WTC11 (cell line): ENCODE measurements at regions not wholly inside any gene's neighbourhood (a gene's known extent, or its start where the extent isn't known, plus 50 kb on each side); places are given as distances from the start of the nearest gene placed in this dataset.

Experiments
- ATAC-seq: fragments of 200-7000 bp; cut with Tn5 transposase; 2 replicates; pipeline ENCODE4 v1.10.0; 2021; ENCODE audit warnings: mild to moderate bottlenecking, moderate library complexity
- CTCF ChIA-PET: fragments of 300-600 bp; sonication (Branson Sonifier 250); formaldehyde crosslinking; loops from one replicate; lab custom pipeline; 2021; ENCODE audit warnings: antibody characterized with exemption; lab: Charles Lee
- POLR2A ChIA-PET: fragments of 350-600 bp; sonication (Branson Sonifier 250); formaldehyde crosslinking; loops from one replicate; lab custom pipeline; 2021; ENCODE audit warnings: antibody characterized with exemption; lab: Charles Lee
- DNase-seq: peaks from one replicate; pipeline ENCODE4 v3.0.0; 2021; ENCODE audit warnings: low spot score
- H3K27ac Mint-ChIP-seq: 2 replicates; pipeline ENCODE4 v1.8.0; 2021; ENCODE audit warnings: mixed read lengths
- H3K27me3 Mint-ChIP-seq: 2 replicates; pipeline ENCODE4 v1.8.0; 2021; ENCODE audit warnings: low read depth, mild to moderate bottlenecking, moderate library complexity, mixed read lengths
- H3K36me3 Mint-ChIP-seq: 2 replicates; pipeline ENCODE4 v1.8.0; 2021; ENCODE audit warnings: mixed read lengths
- H3K4me1 Mint-ChIP-seq: 2 replicates; pipeline ENCODE4 v1.8.0; 2022; ENCODE audit warnings: mixed read lengths
- H3K4me3 Mint-ChIP-seq: 2 replicates; pipeline ENCODE4 v1.8.0; 2021; ENCODE audit warnings: mild to moderate bottlenecking, moderate library complexity, mixed read lengths
- H3K9me3 Mint-ChIP-seq: 2 replicates; pipeline ENCODE4 v1.8.0; 2021; ENCODE audit warnings: mixed read lengths
- ATF1 ChIP-seq: sonication (generic); formaldehyde crosslinking; IDR thresholded peaks from 2 replicates; pipeline ENCODE4 v1.8.1; 2023; ENCODE audit warnings: mild to moderate bottlenecking, moderate library complexity, missing genetic modification reagents
- CREM ChIP-seq: sonication (generic); formaldehyde crosslinking; IDR thresholded peaks from 2 replicates; pipeline ENCODE4 v1.8.1; 2022; ENCODE audit warnings: mild to moderate bottlenecking, missing genetic modification reagents, moderate library complexity
- ELF4 ChIP-seq: sonication (generic); formaldehyde crosslinking; IDR thresholded peaks from 2 replicates; pipeline ENCODE4 v1.8.1; 2022; ENCODE audit warnings: low read depth, mild to moderate bottlenecking, moderate library complexity, missing genetic modification reagents
- ETV6 ChIP-seq: sonication (generic); formaldehyde crosslinking; IDR thresholded peaks from 2 replicates; pipeline ENCODE4 v1.8.1; 2022; ENCODE audit warnings: mild to moderate bottlenecking, missing genetic modification reagents
- FOXK1 ChIP-seq: sonication (generic); formaldehyde crosslinking; IDR thresholded peaks from 2 replicates; pipeline ENCODE4 v1.8.0; 2022; ENCODE audit warnings: mild to moderate bottlenecking, moderate library complexity, missing genetic modification reagents
- IRF2 ChIP-seq: sonication (generic); formaldehyde crosslinking; IDR thresholded peaks from 2 replicates; pipeline ENCODE4 v1.8.0; 2022; ENCODE audit warnings: low read depth, missing genetic modification reagents, borderline replicate concordance
- MXD4 ChIP-seq: fragments of 250-450 bp; sonication (Bioruptor Pico); IDR thresholded peaks from 2 replicates; pipeline ENCODE4 v1.8.0; 2021; ENCODE audit warnings: mild to moderate bottlenecking, moderate library complexity, borderline replicate concordance
- MYBL2 ChIP-seq: sonication (generic); formaldehyde crosslinking; IDR thresholded peaks from 2 replicates; pipeline ENCODE4 v1.8.1; 2023; ENCODE audit warnings: mild to moderate bottlenecking, moderate library complexity, missing genetic modification reagents
- ZNF219 ChIP-seq: sonication (generic); formaldehyde crosslinking; IDR thresholded peaks from 2 replicates; pipeline ENCODE4 v1.8.0; 2023; ENCODE audit warnings: missing genetic modification reagents, mild to moderate bottlenecking, borderline replicate concordance
- ZNF263 ChIP-seq: sonication (generic); formaldehyde crosslinking; IDR thresholded peaks from 2 replicates; pipeline ENCODE4 v1.8.1; 2022; ENCODE audit warnings: low read depth, mild to moderate bottlenecking, moderate library complexity, missing genetic modification reagents
- ZNF317 ChIP-seq: sonication (generic); formaldehyde crosslinking; IDR thresholded peaks from 2 replicates; pipeline ENCODE4 v1.8.1; 2023; ENCODE audit warnings: low read depth, mild to moderate bottlenecking, moderate library complexity, missing genetic modification reagents, borderline replicate concordance
- ZNF671 ChIP-seq: fragments of 250-450 bp; sonication (Bioruptor Pico); IDR thresholded peaks from 2 replicates; pipeline ENCODE4 v1.8.0; 2021; ENCODE audit warnings: mild to moderate bottlenecking
- TF ChIP-seq, protein P1 (sequence below): fragments of 250-450 bp; sonication (Bioruptor Pico); IDR thresholded peaks from 2 replicates; pipeline ENCODE4 v1.9.0; 2021; ENCODE audit warnings: mild to moderate bottlenecking
- TF ChIP-seq, protein P2 (sequence below): sonication (generic); formaldehyde crosslinking; IDR thresholded peaks from 2 replicates; pipeline ENCODE4 v1.8.0; 2022; ENCODE audit warnings: mild to moderate bottlenecking, missing genetic modification reagents
- TF ChIP-seq, protein P3 (sequence below): fragments of 200-600 bp; IDR thresholded peaks from 2 replicates; pipeline ENCODE4 v1.8.0; 2022; ENCODE audit warnings: antibody characterized with exemption
- TF ChIP-seq, protein P4 (sequence below): sonication (generic); formaldehyde crosslinking; IDR thresholded peaks from 2 replicates; pipeline ENCODE4 v1.8.1; 2023; ENCODE audit warnings: mild to moderate bottlenecking, missing genetic modification reagents, moderate library complexity
- TF ChIP-seq, protein P5 (sequence below): fragments of 250-450 bp; sonication (Bioruptor Pico); IDR thresholded peaks from 2 replicates; pipeline ENCODE4 v1.9.0; 2021; ENCODE audit warnings: mild to moderate bottlenecking
- TF ChIP-seq, protein P6 (sequence below): fragments of 250-450 bp; sonication (Bioruptor Pico); IDR thresholded peaks from 2 replicates; pipeline ENCODE4 v1.9.0; 2021; ENCODE audit warnings: mild to moderate bottlenecking, borderline replicate concordance
- TF ChIP-seq, protein P7 (sequence below): sonication (generic); formaldehyde crosslinking; IDR thresholded peaks from 2 replicates; pipeline ENCODE4 v1.8.1; 2022; ENCODE audit warnings: low read depth, mild to moderate bottlenecking, moderate library complexity, missing genetic modification reagents, borderline replicate concordance

DNA sequence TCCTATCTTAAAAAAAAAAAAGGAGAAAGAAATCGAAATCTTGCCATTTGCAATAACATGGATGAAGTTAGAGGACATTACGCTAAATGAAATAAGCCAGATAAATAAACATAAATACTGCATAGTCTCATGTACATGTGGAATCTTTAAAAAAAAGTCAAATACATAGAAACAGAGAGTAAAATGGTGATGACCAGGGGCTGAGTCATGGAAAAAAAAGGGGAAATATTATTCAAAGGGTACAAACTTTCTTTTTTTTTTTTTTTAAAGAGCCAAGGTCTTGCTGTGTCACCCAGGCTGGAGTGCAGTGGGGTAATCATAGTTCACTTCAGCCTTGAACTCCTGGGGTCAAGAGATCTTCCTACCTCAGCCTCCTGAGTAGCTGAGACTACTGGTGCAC, 310.1 kb downstream of the ZNF608 start:
- Mint-ChIP-seq H3K4me1 (peaks cover 41% of the 10 kb centered on the region), H3K27ac (no peak overlapping the region), H3K4me3 (no peak overlapping the region), H3K9me3 (peaks cover 27% of the 10 kb centered on the region), H3K36me3 (peaks cover 28% of the 10 kb centered on the region)
- POLR2A ChIA-PET: interaction anchor here (0.6 kb wide), 1 partner anchor 28 kb away, joined by 6 read pairs; no protein-coding TSS in a partner anchor
- no peak for ATAC-seq
- DNase-seq: no peak
- TF ChIP-seq FOXK1 (CRISPR knock-in tag): no peak
- TF ChIP-seq, all 79 proteins: peak for 0
- CTCF ChIA-PET: no interaction called here
- H3K27me3 Mint-ChIP-seq: no peaks in the 10 kb centered on the region

DNA sequence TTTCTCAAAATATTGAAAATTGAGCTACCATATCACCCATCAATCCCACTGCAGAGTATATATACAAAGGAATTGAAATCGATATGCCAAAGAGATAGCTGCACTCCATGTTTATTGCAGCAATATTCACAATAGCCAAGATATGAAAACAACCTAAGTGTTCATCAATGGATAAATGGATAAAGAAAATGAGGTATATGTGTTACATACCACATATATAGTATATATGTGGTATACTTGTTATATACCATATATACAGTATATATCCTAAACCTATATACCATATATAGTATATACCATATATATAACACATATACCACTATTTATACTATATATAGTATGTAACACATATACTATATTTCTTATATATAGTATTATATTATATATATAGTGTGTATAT, 313.3 kb downstream of the ZNF608 start:
- no peak for ATAC-seq
- DNase-seq: no peak
- H3K4me1 Mint-ChIP-seq: peaks cover 20% of the 10 kb centered on the region
- TF ChIP-seq ZNF219 (no peak), MYBL2 (CRISPR knock-in tag) (no peak), ZNF263 (CRISPR knock-in tag) (no peak), ZNF317 (no peak), ELF4 (CRISPR knock-in tag) (no peak), IRF2 (CRISPR knock-in tag) (no peak), ATF1 (CRISPR knock-in tag) (no peak)
- TF ChIP-seq, protein P1, sequence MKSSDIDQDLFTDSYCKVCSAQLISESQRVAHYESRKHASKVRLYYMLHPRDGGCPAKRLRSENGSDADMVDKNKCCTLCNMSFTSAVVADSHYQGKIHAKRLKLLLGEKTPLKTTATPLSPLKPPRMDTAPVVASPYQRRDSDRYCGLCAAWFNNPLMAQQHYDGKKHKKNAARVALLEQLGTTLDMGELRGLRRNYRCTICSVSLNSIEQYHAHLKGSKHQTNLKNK: no peak
- TF ChIP-seq, protein P2, sequence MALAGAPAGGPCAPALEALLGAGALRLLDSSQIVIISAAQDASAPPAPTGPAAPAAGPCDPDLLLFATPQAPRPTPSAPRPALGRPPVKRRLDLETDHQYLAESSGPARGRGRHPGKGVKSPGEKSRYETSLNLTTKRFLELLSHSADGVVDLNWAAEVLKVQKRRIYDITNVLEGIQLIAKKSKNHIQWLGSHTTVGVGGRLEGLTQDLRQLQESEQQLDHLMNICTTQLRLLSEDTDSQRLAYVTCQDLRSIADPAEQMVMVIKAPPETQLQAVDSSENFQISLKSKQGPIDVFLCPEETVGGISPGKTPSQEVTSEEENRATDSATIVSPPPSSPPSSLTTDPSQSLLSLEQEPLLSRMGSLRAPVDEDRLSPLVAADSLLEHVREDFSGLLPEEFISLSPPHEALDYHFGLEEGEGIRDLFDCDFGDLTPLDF (CRISPR knock-in tag): no peak
- TF ChIP-seq, protein P3, sequence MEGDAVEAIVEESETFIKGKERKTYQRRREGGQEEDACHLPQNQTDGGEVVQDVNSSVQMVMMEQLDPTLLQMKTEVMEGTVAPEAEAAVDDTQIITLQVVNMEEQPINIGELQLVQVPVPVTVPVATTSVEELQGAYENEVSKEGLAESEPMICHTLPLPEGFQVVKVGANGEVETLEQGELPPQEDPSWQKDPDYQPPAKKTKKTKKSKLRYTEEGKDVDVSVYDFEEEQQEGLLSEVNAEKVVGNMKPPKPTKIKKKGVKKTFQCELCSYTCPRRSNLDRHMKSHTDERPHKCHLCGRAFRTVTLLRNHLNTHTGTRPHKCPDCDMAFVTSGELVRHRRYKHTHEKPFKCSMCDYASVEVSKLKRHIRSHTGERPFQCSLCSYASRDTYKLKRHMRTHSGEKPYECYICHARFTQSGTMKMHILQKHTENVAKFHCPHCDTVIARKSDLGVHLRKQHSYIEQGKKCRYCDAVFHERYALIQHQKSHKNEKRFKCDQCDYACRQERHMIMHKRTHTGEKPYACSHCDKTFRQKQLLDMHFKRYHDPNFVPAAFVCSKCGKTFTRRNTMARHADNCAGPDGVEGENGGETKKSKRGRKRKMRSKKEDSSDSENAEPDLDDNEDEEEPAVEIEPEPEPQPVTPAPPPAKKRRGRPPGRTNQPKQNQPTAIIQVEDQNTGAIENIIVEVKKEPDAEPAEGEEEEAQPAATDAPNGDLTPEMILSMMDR: no peak
- TF ChIP-seq, protein P4, sequence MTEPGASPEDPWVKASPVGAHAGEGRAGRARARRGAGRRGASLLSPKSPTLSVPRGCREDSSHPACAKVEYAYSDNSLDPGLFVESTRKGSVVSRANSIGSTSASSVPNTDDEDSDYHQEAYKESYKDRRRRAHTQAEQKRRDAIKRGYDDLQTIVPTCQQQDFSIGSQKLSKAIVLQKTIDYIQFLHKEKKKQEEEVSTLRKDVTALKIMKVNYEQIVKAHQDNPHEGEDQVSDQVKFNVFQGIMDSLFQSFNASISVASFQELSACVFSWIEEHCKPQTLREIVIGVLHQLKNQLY (CRISPR knock-in tag): no peak
- no peak overlapping the region for H3K4me3 Mint-ChIP-seq
- peaks cover 46% of the 10 kb centered on the region for H3K9me3 Mint-ChIP-seq
- H3K36me3 Mint-ChIP-seq: peaks cover 46% of the 10 kb centered on the region
- CTCF ChIA-PET: no interaction called here
- no peak overlapping the region for H3K27ac Mint-ChIP-seq
- POLR2A ChIA-PET: no interaction called here
- no peaks in the 10 kb centered on the region for H3K27me3 Mint-ChIP-seq

DNA sequence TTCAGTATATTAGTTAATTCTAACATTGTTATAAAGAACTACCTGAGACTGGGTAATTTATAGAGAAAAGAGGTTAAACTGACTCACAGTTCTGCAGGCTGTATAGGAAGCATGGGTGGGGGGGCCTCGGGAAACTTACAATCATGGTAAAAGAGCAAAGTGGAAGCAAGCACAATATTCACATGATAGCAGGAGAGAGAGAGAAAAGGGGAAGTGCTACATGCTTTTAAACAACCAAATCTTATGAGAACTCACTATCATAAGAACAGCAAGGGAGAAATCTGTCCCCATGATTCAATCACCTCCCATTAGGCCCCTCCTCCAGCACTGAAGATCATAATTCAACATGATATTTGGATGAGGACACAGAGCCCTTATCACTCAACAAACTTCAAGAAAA, 324.9 kb downstream of the ZNF608 start:
- H3K27ac Mint-ChIP-seq: no peak overlapping the region
- no peaks in the 10 kb centered on the region for H3K4me1 Mint-ChIP-seq
- CTCF ChIA-PET: no interaction called here
- H3K36me3 Mint-ChIP-seq: peaks cover 41% of the 10 kb centered on the region
- peaks cover 45% of the 10 kb centered on the region for H3K9me3 Mint-ChIP-seq
- ATAC-seq: no peak
- H3K4me3 Mint-ChIP-seq: no peak overlapping the region
- peaks cover 4% of the 10 kb centered on the region; the same call in 1 of the 2 replicates for H3K27me3 Mint-ChIP-seq
- POLR2A ChIA-PET: no interaction called here
- DNase-seq: no peak
- no peak for TF ChIP-seq MXD4 (CRISPR knock-in tag)
- no peak for TF ChIP-seq ZNF671 (CRISPR knock-in tag)
- TF ChIP-seq, protein P5, sequence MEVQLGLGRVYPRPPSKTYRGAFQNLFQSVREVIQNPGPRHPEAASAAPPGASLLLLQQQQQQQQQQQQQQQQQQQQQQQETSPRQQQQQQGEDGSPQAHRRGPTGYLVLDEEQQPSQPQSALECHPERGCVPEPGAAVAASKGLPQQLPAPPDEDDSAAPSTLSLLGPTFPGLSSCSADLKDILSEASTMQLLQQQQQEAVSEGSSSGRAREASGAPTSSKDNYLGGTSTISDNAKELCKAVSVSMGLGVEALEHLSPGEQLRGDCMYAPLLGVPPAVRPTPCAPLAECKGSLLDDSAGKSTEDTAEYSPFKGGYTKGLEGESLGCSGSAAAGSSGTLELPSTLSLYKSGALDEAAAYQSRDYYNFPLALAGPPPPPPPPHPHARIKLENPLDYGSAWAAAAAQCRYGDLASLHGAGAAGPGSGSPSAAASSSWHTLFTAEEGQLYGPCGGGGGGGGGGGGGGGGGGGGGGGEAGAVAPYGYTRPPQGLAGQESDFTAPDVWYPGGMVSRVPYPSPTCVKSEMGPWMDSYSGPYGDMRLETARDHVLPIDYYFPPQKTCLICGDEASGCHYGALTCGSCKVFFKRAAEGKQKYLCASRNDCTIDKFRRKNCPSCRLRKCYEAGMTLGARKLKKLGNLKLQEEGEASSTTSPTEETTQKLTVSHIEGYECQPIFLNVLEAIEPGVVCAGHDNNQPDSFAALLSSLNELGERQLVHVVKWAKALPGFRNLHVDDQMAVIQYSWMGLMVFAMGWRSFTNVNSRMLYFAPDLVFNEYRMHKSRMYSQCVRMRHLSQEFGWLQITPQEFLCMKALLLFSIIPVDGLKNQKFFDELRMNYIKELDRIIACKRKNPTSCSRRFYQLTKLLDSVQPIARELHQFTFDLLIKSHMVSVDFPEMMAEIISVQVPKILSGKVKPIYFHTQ (CRISPR knock-in tag): no peak
- TF ChIP-seq, protein P6, sequence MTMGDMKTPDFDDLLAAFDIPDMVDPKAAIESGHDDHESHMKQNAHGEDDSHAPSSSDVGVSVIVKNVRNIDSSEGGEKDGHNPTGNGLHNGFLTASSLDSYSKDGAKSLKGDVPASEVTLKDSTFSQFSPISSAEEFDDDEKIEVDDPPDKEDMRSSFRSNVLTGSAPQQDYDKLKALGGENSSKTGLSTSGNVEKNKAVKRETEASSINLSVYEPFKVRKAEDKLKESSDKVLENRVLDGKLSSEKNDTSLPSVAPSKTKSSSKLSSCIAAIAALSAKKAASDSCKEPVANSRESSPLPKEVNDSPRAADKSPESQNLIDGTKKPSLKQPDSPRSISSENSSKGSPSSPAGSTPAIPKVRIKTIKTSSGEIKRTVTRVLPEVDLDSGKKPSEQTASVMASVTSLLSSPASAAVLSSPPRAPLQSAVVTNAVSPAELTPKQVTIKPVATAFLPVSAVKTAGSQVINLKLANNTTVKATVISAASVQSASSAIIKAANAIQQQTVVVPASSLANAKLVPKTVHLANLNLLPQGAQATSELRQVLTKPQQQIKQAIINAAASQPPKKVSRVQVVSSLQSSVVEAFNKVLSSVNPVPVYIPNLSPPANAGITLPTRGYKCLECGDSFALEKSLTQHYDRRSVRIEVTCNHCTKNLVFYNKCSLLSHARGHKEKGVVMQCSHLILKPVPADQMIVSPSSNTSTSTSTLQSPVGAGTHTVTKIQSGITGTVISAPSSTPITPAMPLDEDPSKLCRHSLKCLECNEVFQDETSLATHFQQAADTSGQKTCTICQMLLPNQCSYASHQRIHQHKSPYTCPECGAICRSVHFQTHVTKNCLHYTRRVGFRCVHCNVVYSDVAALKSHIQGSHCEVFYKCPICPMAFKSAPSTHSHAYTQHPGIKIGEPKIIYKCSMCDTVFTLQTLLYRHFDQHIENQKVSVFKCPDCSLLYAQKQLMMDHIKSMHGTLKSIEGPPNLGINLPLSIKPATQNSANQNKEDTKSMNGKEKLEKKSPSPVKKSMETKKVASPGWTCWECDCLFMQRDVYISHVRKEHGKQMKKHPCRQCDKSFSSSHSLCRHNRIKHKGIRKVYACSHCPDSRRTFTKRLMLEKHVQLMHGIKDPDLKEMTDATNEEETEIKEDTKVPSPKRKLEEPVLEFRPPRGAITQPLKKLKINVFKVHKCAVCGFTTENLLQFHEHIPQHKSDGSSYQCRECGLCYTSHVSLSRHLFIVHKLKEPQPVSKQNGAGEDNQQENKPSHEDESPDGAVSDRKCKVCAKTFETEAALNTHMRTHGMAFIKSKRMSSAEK (CRISPR knock-in tag): no peak
- TF ChIP-seq, protein P7, sequence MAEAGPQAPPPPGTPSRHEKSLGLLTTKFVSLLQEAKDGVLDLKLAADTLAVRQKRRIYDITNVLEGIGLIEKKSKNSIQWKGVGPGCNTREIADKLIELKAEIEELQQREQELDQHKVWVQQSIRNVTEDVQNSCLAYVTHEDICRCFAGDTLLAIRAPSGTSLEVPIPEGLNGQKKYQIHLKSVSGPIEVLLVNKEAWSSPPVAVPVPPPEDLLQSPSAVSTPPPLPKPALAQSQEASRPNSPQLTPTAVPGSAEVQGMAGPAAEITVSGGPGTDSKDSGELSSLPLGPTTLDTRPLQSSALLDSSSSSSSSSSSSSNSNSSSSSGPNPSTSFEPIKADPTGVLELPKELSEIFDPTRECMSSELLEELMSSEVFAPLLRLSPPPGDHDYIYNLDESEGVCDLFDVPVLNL (CRISPR knock-in tag): no peak
- no peak for TF ChIP-seq ETV6
- TF ChIP-seq CREM (CRISPR knock-in tag): no peak
- no peak for TF ChIP-seq ELF4 (CRISPR knock-in tag)
